ENCODE measurements at regions not wholly inside any gene's neighbourhood (a gene's known extent, or its start where the extent isn't known, plus 50 kb on each side); places are given as distances from the start of the nearest gene placed in this dataset.
"Not testable (repeated sequence)": the region's sequence is repeated elsewhere in the genome, so short reads cannot be mapped to it uniquely, and the experiment has no call there.

DNA sequence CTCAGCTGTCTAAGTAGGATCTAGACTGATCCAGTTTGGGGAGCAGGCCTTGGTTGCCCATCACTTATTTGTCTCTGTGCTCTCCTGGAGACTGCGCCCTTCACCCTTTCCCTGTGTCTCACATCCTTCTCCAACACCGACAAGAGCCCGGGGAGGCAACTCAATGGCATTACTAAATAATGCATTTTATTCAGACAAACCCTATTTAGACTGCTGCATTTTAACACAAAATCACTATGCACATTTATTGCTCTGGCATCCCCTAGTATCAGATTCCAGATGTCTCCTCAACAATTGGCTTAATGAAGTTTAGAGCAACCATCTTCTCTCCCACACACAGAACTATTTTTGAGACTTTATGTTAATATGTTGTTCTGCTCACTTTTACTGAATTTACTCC is 436.4 kb upstream of the CHRM3 start:
- no peak for ATAC-seq

GRCh38 chr1:238944028-238944427 is 442.3 kb upstream of the CHRM3 start:
- no peak for DNase-seq (ENCODE audit: low spot score)
- no peak for ATAC-seq

More for the DNA sequence above, 436.4 kb upstream of the CHRM3 start:
- no peak for DNase-seq (ENCODE audit: low spot score)

DNA sequence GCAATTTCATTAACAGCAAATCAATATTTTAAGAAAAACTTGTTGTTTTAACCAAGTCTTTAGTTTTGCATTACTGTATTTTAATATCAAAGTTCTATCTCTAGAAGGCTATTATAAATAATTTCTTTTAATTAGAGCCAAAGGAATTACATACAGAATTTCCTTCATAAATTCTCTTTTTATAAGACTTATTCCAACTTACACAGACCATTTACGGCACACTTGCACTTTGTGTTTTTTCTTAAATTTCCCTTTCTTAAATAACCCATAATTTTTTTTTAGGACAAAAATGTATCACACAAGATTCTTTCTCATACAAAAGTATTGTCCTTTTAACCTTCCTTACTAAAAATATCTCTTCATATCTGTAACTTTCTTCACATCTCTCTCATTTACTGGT is 458.5 kb upstream of the CHRM3 start:
- ATAC-seq (no peak), DNase-seq (ENCODE audit: low spot score) (no peak)

DNA sequence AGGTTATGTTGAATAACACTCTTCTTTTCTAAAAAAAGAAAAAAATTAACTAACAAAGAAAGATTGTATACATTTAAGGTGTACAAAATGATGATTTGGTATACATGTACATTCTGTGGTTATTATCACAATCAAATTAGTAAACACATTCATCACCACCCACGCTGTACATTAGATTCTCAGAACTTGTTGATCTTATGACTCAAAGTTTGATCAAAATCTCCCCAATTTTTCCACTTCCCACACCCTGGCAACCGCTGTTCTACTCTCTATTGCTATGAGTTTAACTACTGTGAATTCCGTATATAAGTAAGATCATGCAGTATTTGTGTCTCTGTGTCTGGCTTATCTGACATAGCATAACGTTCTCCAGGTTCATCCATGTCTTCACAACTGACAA is 469.5 kb upstream of the CHRM3 start:
- no peak for DNase-seq (ENCODE audit: low spot score)
- ATAC-seq: no peak

- no peak for ATAC-seq
- DNase-seq (ENCODE audit: low spot score): no peak
Measured at GRCh38 chr1:238914346-238914745, 472.0 kb upstream of the CHRM3 start.

DNA sequence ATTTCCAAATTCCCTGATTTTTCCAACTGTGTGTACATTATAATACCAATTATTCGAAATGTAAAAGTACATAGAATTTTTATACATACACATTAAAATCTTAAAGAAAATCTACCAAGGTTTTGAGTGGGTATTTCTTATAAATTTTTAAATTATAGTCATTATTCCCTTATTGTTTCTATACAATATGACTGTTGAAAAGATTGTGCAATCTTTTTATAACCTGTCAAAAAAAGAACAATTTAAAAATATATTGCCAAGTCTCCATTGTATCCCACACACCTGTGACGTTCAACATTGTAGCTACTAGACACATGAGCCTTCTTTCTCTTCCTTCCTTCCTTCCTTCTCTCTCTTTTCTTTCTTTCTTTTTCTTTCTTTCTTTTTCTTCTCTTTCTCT is 473.2 kb upstream of the CHRM3 start:
- no peak for ATAC-seq
- DNase-seq (ENCODE audit: low spot score): no peak

DNA sequence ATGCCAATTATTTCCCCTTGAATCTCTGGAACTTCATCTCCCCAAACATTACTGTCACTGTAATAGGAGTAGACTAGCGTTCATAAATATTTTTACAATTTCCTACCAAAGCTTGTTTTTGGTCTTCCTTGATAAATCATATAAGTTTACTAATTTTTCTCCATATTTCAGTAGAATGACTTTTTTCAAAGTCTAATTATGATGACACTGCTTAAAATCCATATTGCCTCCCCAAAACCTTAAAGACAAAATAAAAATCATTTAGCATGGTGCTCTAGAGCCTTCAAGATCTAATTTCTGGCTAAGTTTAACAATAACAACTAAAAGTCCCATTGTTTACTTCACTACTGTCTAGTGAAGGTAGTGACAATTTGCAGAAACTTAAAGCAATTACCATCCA is 474.2 kb upstream of the CHRM3 start:
- no peak for ATAC-seq
- DNase-seq (ENCODE audit: low spot score): no peak

- not testable (repeated sequence) for ATAC-seq; DNase-seq (ENCODE audit: low spot score)
Measured at GRCh38 chr1:238902752-238903151, 483.6 kb upstream of the CHRM3 start.

DNA sequence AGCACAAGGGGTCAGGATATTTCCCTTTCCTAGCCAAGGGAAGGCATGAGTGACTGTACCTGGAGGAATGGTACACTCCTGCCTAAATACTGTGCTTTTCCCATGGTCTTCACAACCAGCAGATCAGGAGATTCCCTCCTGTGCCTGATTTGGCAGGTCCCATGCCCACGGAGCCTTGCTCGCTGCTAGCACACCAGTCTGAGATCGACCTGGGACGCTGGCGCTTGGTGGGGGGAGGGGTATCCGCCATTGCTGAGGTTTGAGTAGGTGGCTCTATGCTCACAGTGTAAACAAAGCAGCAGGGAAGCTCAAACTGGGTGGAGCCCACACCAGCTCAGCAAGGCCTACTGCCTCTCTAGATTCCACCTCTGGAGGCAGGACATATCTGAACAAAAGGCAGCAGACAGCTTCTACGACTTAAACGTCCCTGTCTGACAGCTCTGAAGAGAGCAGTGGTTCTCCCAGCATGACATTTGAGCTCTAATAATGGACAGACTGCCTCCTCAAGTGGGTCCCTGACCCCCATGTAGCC is 486.0 kb upstream of the CHRM3 start:
- ATAC-seq: no peak
- no peak for DNase-seq (ENCODE audit: low spot score)

DNA sequence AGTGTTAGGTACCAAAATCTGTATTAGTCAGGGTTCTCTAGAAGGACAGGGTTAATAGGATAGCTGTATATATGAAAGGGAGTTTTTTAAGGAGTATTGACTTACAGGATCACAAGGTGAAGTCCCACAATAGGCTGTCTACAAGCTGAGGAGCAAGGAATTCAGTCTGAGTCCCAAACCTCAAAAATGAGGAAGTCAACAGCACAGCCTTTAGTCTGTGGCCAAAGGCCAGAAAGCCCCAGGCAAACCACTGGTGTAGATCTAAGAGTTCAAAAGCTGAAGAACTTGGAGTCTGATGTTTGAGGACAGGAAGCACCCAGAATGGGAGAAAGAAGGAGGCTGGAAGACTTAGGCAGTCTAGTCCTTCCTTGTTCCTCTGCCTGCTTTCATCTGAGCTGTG is 487.5 kb upstream of the CHRM3 start:
- no peak for ATAC-seq

GRCh38 chr1:238895911-238896310 is 490.5 kb upstream of the CHRM3 start:
- no peak for ATAC-seq
- no peak for DNase-seq (ENCODE audit: low spot score)

More for the DNA sequence above, 487.5 kb upstream of the CHRM3 start:
- no peak for DNase-seq (ENCODE audit: low spot score)

DNA sequence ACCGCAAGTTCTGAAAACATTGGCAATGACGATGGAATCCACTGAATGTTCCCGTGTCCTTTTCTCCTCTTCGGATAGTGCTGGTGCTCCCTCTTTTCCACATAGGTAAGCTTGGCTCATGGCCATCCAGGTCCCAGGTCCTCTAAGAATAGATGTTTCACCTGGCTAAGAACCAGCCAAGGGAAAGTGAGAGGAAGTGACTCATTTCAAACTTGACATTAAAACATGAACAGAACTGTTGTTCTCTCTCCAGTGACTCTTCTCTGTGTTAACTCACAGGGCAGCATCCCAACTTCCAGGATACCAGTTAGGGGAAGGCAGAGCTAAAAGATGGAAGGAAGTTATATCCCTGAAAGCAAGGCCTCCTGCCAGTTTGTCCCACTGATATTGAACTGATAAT is 493.8 kb upstream of the CHRM3 start:
- ATAC-seq (no peak), DNase-seq (ENCODE audit: low spot score) (no peak)

DNA sequence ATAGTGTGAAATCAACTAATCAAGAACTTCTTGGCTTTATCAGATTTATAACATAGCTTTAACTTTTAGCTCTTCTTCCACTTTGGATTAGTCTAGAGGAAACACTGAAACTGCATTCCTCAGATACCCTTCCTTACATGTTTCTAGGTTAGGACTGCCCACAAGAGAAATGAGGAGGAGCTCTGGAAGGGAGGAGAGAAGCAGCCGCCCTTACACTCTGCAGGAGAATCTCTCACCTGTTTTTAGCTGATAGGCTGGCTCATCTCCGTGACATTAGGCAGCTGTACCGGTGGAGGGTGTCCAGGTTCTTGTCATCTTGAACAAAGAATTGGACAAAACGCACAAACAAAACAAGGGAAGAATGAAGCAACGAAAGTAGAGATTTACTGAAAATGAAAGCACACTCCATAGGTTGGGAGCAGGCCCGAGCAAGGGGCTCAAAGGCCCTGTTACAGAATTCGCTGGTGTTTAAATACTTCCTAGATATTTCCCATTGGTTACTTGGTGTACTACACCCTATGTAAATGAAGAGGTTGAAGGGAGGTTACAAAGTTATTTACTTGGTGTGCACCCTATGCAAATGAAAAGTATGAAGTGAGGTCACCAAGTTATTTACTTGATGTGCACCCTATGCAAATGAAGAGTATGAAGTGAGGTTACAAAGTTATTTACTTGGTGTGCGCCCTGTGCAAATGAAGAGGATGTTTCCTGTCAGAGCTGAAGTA is 524.9 kb upstream of the CHRM3 start:
- no peak for DNase-seq (ENCODE audit: low spot score)
- ATAC-seq: no peak

GRCh38 chr1:238833919-238834318 is 552.4 kb upstream of the CHRM3 start:
- ATAC-seq: no peak
- no peak for DNase-seq (ENCODE audit: low spot score)

GRCh38 chr1:238832106-238832505 is 554.3 kb upstream of the CHRM3 start:
- no peak for ATAC-seq

GRCh38 chr1:238830036-238830611 is 556.2 kb upstream of the CHRM3 start:
- DNase-seq (ENCODE audit: low spot score): no peak
- no peak for ATAC-seq

More at GRCh38 chr1:238832106-238832505, 554.3 kb upstream of the CHRM3 start:
- no peak for DNase-seq (ENCODE audit: low spot score)

DNA sequence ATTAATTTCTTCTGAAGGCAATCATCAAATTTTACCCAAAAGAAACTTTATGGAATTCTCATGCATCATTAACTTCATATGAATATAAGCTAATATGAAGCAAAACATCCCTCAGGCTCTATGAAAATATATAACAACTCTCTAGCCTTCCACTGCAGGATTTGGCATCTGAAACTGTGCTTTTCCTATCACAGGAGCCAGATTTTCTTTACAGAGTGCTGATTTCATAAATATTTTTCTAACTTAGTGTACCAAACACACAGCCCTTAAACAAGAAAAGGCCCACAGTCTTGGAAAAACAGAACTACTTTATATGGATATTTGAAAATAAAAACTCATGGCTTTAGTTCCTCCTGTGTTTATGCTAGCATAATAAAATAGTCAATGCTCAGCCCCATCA is 559.5 kb upstream of the CHRM3 start:
- DNase-seq (ENCODE audit: low spot score) (no peak), ATAC-seq (no peak)

GRCh38 chr1:238823416-238823815 is 563.0 kb upstream of the CHRM3 start:
- ATAC-seq (no peak), DNase-seq (ENCODE audit: low spot score) (no peak)

GRCh38 chr1:238811211-238811879 is 575.0 kb upstream of the CHRM3 start:
- DNase-seq (ENCODE audit: low spot score) (no peak), ATAC-seq (no peak)

DNA sequence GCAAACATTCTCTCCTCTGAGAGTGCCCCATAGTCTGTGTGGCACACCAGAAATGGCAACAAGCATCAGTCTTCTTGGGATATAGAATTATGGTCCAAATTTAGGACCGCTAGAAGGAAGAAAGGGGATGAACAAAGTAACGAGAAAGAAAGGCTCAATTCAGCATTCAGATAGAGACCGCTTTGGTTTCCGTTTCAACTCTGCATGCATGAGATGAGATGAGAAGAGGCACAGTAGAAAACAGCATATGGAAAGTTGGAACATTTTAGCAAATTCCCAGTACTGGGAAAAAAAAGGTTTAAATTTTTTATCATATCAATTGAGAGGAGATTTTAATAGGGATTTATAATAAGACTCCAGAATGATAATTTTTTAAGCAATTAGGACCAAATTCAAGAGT is 595.5 kb upstream of the CHRM3 start:
- DNase-seq (ENCODE audit: low spot score): no peak
- no peak for ATAC-seq

DNA sequence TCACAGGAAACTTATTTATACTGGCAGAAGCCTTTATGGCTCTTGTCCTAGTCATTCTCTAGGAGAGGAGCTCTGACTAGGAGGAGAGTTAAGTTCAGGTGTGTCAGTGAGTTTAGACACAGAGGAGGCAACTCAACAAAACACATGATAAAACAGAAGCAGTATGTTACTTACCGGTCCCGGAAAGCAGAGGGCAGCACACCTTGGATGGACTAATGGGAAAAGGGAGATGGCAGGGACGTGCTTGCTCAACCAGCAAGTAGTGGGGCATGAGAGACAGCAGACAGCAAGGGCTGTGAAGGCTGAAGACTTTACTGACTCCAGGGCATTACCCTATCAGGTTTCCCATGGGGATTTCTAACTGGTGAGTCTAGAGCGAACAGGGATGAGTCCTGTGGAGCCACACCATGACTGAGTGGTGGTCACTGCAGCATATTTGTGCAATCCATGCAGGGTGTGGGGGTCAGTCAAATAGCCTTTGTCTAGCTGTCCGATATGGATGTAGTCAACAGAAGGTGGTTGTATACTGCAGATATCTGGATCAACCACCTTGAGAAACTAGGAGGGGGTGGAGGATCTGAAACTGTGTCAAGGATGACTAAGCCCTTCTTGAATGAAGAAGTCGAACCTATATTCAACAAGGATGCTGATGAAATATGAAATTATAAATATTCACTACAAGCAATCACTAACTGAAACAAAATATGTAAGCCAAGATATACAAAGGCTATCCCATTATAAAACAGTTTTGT is 596.3 kb upstream of the CHRM3 start:
- ATAC-seq: peak; percentile 12
- DNase-seq (ENCODE audit: low spot score): no peak

All from left lobe of liver (tissue), 2 donors.